Esophagus muscularis mucosa (tissue), 4 donors: ENCODE measurements at regions not wholly inside any gene's neighbourhood (a gene's known extent, or its start where the extent isn't known, plus 50 kb on each side); places are given as distances from the start of the nearest gene placed in this dataset.

Experiments used
- DNase-seq: peaks from one replicate; pipeline ENCODE4 v3.0.0-alpha.2; 2017; ENCODE audit errors: extremely low spot score
- H3K27ac ChIP-seq, 4 donors: fragments of 200-600 bp; sonication (generic); replicated peaks in 1 of 4; 1 replicate in 3 of 4; 2 replicates in 1 of 4; pipeline ENCODE4 v1.5.1; 2016 to 2019; ENCODE audit warnings: mild to moderate bottlenecking in 1 of 4
- H3K27me3 ChIP-seq, 4 donors: fragments of 200-600 bp; sonication (generic); one replicate each; pipeline versions ENCODE4 v1.5.1 to v1.6.0; 2016 to 2019
- H3K36me3 ChIP-seq, 4 donors: fragments of 200-600 bp; sonication (generic); one replicate each; pipeline ENCODE4 v1.5.1; 2016 to 2019
- H3K4me1 ChIP-seq, 4 donors: fragments of 200-600 bp; sonication (generic); one replicate each; pipeline ENCODE4 v1.5.1; 2016 to 2019
- H3K4me3 ChIP-seq, 4 donors: fragments of 200-600 bp; sonication (generic); 1 replicate in 2 of 4; 2 replicates in 2 of 4; pipeline ENCODE4 v1.5.1; 2016 to 2019; ENCODE audit warnings: mild to moderate bottlenecking in 4 of 4, moderate library complexity in 1 of 4
- H3K9me3 ChIP-seq, 4 donors: fragments of 200-600 bp; sonication (generic); 1 replicate in 3 of 4; 2 replicates in 1 of 4; pipeline ENCODE4 v1.5.1; 2016 to 2019
- CTCF ChIP-seq, 3 experiments: fragments of 200-600 bp in 2 of 3; fragments of 450-650 bp in 1 of 3; sonication (generic) in 2 of 3; IDR thresholded peaks; one replicate each; pipeline ENCODE4 v1.5.1; 2017 to 2019; ENCODE audit warnings: antibody characterized with exemption in 3 of 3, mild to moderate bottlenecking in 2 of 3, moderate library complexity in 1 of 3
- EP300 ChIP-seq: sonication (generic); formaldehyde crosslinking; IDR thresholded peaks from one replicate; pipeline ENCODE4 v1.6.1; 2017; ENCODE audit warnings: antibody characterized with exemption
- POLR2A ChIP-seq: fragments of 450-650 bp; IDR thresholded peaks from one replicate; pipeline ENCODE4 v1.6.1; 2017; ENCODE audit warnings: antibody characterized with exemption, moderate library complexity, mild to moderate bottlenecking, low read depth
- POLR2AphosphoS5 ChIP-seq, 2 donors: sonication (generic); formaldehyde crosslinking; IDR thresholded peaks; one replicate each; pipeline ENCODE4 v1.6.1; 2017; ENCODE audit warnings: antibody characterized with exemption in 2 of 2
- WGBS: methylation state at CpG from one replicate; pipeline ENCODE4 v1.1.5; 2018; 5-methylcytosine and 5-hydroxymethylcytosine counted together
- intact Hi-C: fragments of 100-400 bp; cut with DNase I; formaldehyde crosslinking; loops from one replicate; pipeline ENCODE4 v1.15.1; 2023

- Histone ChIP-seq H3K36me3 (no peaks in the 10 kb centered on the region), H3K4me1 (no peaks in the 10 kb centered on the region), H3K4me3 (no peak overlapping the region), H3K27me3 (no peaks in the 10 kb centered on the region), H3K27ac (no peak overlapping the region), H3K9me3 (no peaks in the 10 kb centered on the region)
- TF ChIP-seq POLR2AphosphoS5 (IDR thresholded peaks at IDR 0.05): no peak
- no peak for TF ChIP-seq EP300
- TF ChIP-seq CTCF (IDR thresholded peaks at IDR 0.05): no peak
- TF ChIP-seq POLR2A: no peak
- intact Hi-C loops: no loop called here
- WGBS: 93% methylated on average over 1 of the region's 1 CpG
- DNase-seq: no peak
These were observed 267.7 kb downstream of the LRRIQ3 start for GRCh38 chr1:73930293-73930692.

- H3K4me3 ChIP-seq: no peak overlapping the region
- DNase-seq: no peak
- intact Hi-C loops: no loop called here
- no peaks in the 10 kb centered on the region for H3K4me1 ChIP-seq
- no peaks in the 10 kb centered on the region for H3K27me3 ChIP-seq
- 57% methylated on average over 3 of the region's 3 CpGs for WGBS
- H3K36me3 ChIP-seq: no peaks in the 10 kb centered on the region
- TF ChIP-seq POLR2A: no peak
- no peak for TF ChIP-seq CTCF (IDR thresholded peaks at IDR 0.05)
- no peak for TF ChIP-seq POLR2AphosphoS5 (IDR thresholded peaks at IDR 0.05)
- no peak for TF ChIP-seq EP300
- H3K27ac ChIP-seq: no peak overlapping the region
- peaks cover 0 to 6% (median 0%) of the 10 kb centered on the region in 4 donors for H3K9me3 ChIP-seq
These were observed 283.0 kb downstream of the LRRIQ3 start for GRCh38 chr1:73914951-73915350.

GRCh38 chr1:73913025-73913424, 285.0 kb downstream of the LRRIQ3 start:
- no peak overlapping the region for H3K27ac ChIP-seq
- no peaks in the 10 kb centered on the region for H3K27me3 ChIP-seq
- H3K4me3 ChIP-seq: no peak overlapping the region
- no peak for TF ChIP-seq POLR2AphosphoS5 (IDR thresholded peaks at IDR 0.05)
- TF ChIP-seq CTCF (IDR thresholded peaks at IDR 0.05): no peak
- TF ChIP-seq EP300: no peak
- TF ChIP-seq POLR2A: no peak
- peaks cover 0 to 6% (median 0%) of the 10 kb centered on the region in 4 donors for H3K9me3 ChIP-seq
- H3K36me3 ChIP-seq: no peaks in the 10 kb centered on the region
- DNase-seq: no peak
- no peaks in the 10 kb centered on the region for H3K4me1 ChIP-seq
- intact Hi-C loops: no loop called here

GRCh38 chr1:73911849-73912248, 286.1 kb downstream of the LRRIQ3 start:
- WGBS: 80% methylated on average over 1 of the region's 1 CpG
- no peak for DNase-seq
- H3K36me3 ChIP-seq: no peaks in the 10 kb centered on the region
- H3K27ac ChIP-seq: no peak overlapping the region
- no peak for TF ChIP-seq POLR2AphosphoS5 (IDR thresholded peaks at IDR 0.05)
- no peak for TF ChIP-seq EP300
- no peak for TF ChIP-seq CTCF (IDR thresholded peaks at IDR 0.05)
- TF ChIP-seq POLR2A: no peak
- intact Hi-C loops: no loop called here
- no peaks in the 10 kb centered on the region for H3K4me1 ChIP-seq
- no peak overlapping the region for H3K4me3 ChIP-seq
- H3K9me3 ChIP-seq: peaks cover 0 to 6% (median 0%) of the 10 kb centered on the region in 4 donors
- no peaks in the 10 kb centered on the region for H3K27me3 ChIP-seq

- peaks cover 0 to 6% (median 0%) of the 10 kb centered on the region in 4 donors for H3K9me3 ChIP-seq
- H3K4me3 ChIP-seq: no peak overlapping the region
- no peaks in the 10 kb centered on the region for H3K4me1 ChIP-seq
- H3K27me3 ChIP-seq: no peaks in the 10 kb centered on the region
- WGBS: 86% methylated on average over 1 of the region's 1 CpG
- intact Hi-C loops: no loop called here
- no peak overlapping the region for H3K27ac ChIP-seq
- DNase-seq: no peak
- TF ChIP-seq POLR2A: no peak
- no peak for TF ChIP-seq POLR2AphosphoS5 (IDR thresholded peaks at IDR 0.05)
- TF ChIP-seq CTCF (IDR thresholded peaks at IDR 0.05): no peak
- no peak for TF ChIP-seq EP300
- no peaks in the 10 kb centered on the region for H3K36me3 ChIP-seq
These were observed 287.5 kb downstream of the LRRIQ3 start for GRCh38 chr1:73910466-73910865.
